Hepatocyte (in vitro differentiated cells): ENCODE measurements at regions not wholly inside any gene's neighbourhood (a gene's known extent, or its start where the extent isn't known, plus 50 kb on each side); places are given as distances from the start of the nearest gene placed in this dataset.
A peak's percentile ranks its signal among the peaks of the same experiment; 100 is the strongest.

Source experiments
- DNase-seq: peaks from one replicate; pipeline ENCODE4 v3.0.0-alpha.2; 2016; ENCODE audit warnings: low spot score
- H2AFZ ChIP-seq: fragments of 200-600 bp; sonication (generic); 2 replicates; pipeline ENCODE4 v1.6.0; 2016; ENCODE audit warnings: antibody characterized with exemption, mild to moderate bottlenecking
- H3K27ac ChIP-seq: fragments of 200-600 bp; sonication (generic); 2 replicates; pipeline ENCODE4 v1.5.1; 2016; ENCODE audit warnings: mild to moderate bottlenecking
- H3K27me3 ChIP-seq: fragments of 200-600 bp; sonication (generic); 2 replicates; pipeline ENCODE4 v1.6.1; 2016
- H3K36me3 ChIP-seq: fragments of 200-600 bp; sonication (generic); replicated peaks from 2 replicates; pipeline ENCODE4 v1.5.1; 2016; ENCODE audit warnings: low read depth; ENCODE audit not compliant: insufficient read depth
- H3K4me1 ChIP-seq: fragments of 200-600 bp; sonication (generic); 2 replicates; pipeline ENCODE4 v1.5.1; 2016; ENCODE audit warnings: mild to moderate bottlenecking, moderate library complexity; ENCODE audit not compliant: insufficient read depth
- H3K4me2 ChIP-seq: fragments of 200-600 bp; sonication (generic); 2 replicates; pipeline ENCODE4 v1.6.0; 2016
- H3K4me3 ChIP-seq: fragments of 200-600 bp; sonication (generic); 2 replicates; pipeline ENCODE4 v1.5.1; 2016; ENCODE audit warnings: mild to moderate bottlenecking
- H3K79me2 ChIP-seq: fragments of 200-600 bp; sonication (generic); 2 replicates; pipeline ENCODE4 v1.6.0; 2017; ENCODE audit warnings: mild to moderate bottlenecking
- H3K9me2 ChIP-seq: fragments of 200-600 bp; sonication (generic); replicated peaks from 2 replicates; pipeline ENCODE4 v1.6.0; 2017; ENCODE audit warnings: mild to moderate bottlenecking; ENCODE audit not compliant: insufficient read depth
- H3K9me3 ChIP-seq: fragments of 200-600 bp; sonication (generic); 2 replicates; pipeline ENCODE4 v1.5.1; 2016; ENCODE audit warnings: low read depth, mild to moderate bottlenecking
- H4K20me1 ChIP-seq: fragments of 200-600 bp; sonication (generic); 2 replicates; pipeline ENCODE4 v1.6.0; 2016; ENCODE audit warnings: mild to moderate bottlenecking; ENCODE audit not compliant: insufficient read depth, poor library complexity, severe bottlenecking
- EZH2 ChIP-seq: fragments of 200-600 bp; sonication (generic); IDR thresholded peaks from 2 replicates; pipeline ENCODE4 v1.6.1; 2016; ENCODE audit warnings: antibody characterized with exemption, mild to moderate bottlenecking, borderline replicate concordance
- EZH2phosphoT487 ChIP-seq: fragments of 200-600 bp; sonication (generic); IDR thresholded peaks from one replicate; pipeline ENCODE4 v1.6.1; 2018; ENCODE audit warnings: antibody characterized with exemption, mild to moderate bottlenecking, low read depth, moderate library complexity; ENCODE audit not compliant: unreplicated experiment, severe bottlenecking
- WGBS: methylation state at CpG from one replicate; pipeline ENCODE4 v1.1.6; 2016; ENCODE audit warnings: low lambda C conversion rate; ENCODE audit errors: missing lambda C conversion rate; 5-methylcytosine and 5-hydroxymethylcytosine counted together
- TF ChIP-seq, protein P1 (sequence below): fragments of 200-600 bp; sonication (generic); IDR thresholded peaks from 2 replicates; pipeline ENCODE4 v1.5.1; 2016; ENCODE audit warnings: antibody characterized with exemption, mild to moderate bottlenecking; ENCODE audit not compliant: poor library complexity

DNA sequence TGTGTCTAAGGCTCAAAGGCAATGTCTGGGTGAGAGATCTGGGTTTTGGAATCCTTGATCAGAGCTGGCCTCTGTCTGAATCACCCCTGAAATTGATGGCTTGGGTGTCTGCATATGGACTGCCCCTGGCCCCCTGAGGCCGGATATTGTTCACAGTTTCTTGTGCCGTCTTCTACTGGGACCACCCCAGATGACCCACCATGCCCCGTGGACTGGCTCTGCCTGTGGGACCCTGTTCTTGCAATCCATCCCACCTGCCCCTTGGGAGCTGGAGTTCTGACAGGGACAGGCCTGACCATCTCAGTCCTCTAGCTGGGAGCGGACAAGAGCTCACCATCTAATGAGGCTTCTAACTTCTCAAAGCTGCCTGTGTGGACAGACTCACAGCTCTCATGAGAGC lies 119.9 kb downstream of the FAM43A start:
- H4K20me1 ChIP-seq: no peaks in the 10 kb centered on the region
- H3K9me3 ChIP-seq: no peaks in the 10 kb centered on the region
- TF ChIP-seq EZH2 (no peak), EZH2phosphoT487 (no peak)
- TF ChIP-seq, protein P1, sequence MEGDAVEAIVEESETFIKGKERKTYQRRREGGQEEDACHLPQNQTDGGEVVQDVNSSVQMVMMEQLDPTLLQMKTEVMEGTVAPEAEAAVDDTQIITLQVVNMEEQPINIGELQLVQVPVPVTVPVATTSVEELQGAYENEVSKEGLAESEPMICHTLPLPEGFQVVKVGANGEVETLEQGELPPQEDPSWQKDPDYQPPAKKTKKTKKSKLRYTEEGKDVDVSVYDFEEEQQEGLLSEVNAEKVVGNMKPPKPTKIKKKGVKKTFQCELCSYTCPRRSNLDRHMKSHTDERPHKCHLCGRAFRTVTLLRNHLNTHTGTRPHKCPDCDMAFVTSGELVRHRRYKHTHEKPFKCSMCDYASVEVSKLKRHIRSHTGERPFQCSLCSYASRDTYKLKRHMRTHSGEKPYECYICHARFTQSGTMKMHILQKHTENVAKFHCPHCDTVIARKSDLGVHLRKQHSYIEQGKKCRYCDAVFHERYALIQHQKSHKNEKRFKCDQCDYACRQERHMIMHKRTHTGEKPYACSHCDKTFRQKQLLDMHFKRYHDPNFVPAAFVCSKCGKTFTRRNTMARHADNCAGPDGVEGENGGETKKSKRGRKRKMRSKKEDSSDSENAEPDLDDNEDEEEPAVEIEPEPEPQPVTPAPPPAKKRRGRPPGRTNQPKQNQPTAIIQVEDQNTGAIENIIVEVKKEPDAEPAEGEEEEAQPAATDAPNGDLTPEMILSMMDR: no peak
- H3K27me3 ChIP-seq: peaks cover 7% of the 10 kb centered on the region
- no peak overlapping the region for H3K4me3 ChIP-seq
- H3K79me2 ChIP-seq: no peaks in the 10 kb centered on the region
- H3K9me2 ChIP-seq: no peaks in the 10 kb centered on the region
- DNase-seq: no peak
- WGBS: 74% methylated on average over 4 of the region's 4 CpGs
- no peak overlapping the region for H3K4me2 ChIP-seq
- H3K27ac ChIP-seq: no peak overlapping the region
- no peak overlapping the region for H2AFZ ChIP-seq
- H3K36me3 ChIP-seq: no peaks in the 10 kb centered on the region
- H3K4me1 ChIP-seq: no peaks in the 10 kb centered on the region

- Histone ChIP-seq H3K79me2 (no peaks in the 10 kb centered on the region), H3K4me2 (no peak overlapping the region), H3K36me3 (no peaks in the 10 kb centered on the region), H3K27ac (no peak overlapping the region), H3K9me3 (no peaks in the 10 kb centered on the region), H3K4me1 (no peaks in the 10 kb centered on the region), H3K4me3 (no peak overlapping the region), H2AFZ (no peak overlapping the region), H3K27me3 (peaks cover 7% of the 10 kb centered on the region), H3K9me2 (no peaks in the 10 kb centered on the region), H4K20me1 (no peaks in the 10 kb centered on the region)
- peak; percentile 20 for DNase-seq
- TF ChIP-seq, protein P1: no peak
- TF ChIP-seq EZH2: no peak
- WGBS: 76% methylated on average over 10 of the region's 10 CpGs
Measured at GRCh38 chr3:194806991-194807630, 121.4 kb downstream of the FAM43A start.

DNA sequence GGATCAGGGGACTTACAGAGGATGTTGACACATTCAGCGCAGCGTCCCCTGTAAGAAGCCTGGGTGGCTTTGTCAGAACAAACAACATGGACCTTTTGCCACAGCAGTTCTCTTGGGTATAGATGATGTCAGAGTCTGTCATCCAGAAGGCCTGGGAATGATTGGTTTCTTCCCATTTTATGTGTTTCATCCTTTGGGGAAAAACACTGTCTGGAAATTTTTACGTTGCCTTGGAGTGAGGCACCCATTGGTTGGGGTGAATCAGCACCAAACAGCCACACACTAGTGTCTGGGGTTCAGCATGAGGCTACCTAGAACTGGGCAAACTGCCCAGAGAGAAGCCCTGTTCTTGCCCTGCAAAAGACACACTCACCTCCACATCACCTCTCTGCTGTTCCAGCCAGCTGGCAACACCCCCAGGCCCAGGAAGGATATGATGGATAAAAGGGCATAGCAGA lies 123.0 kb downstream of the FAM43A start:
- no peak for DNase-seq
- Histone ChIP-seq H3K36me3 (no peaks in the 10 kb centered on the region), H3K9me2 (no peaks in the 10 kb centered on the region), H3K27me3 (peaks cover 3% of the 10 kb centered on the region), H3K79me2 (no peaks in the 10 kb centered on the region), H2AFZ (no peak overlapping the region), H3K27ac (no peak overlapping the region), H3K4me3 (no peak overlapping the region), H3K9me3 (no peaks in the 10 kb centered on the region), H3K4me1 (no peaks in the 10 kb centered on the region), H3K4me2 (no peak overlapping the region), H4K20me1 (no peaks in the 10 kb centered on the region)
- 73% methylated on average over 3 of the region's 3 CpGs for WGBS
- TF ChIP-seq EZH2 (no peak), EZH2phosphoT487 (no peak)
- TF ChIP-seq, protein P1: no peak
